ENCODE measurements at regions not wholly inside any gene's neighbourhood (a gene's known extent, or its start where the extent isn't known, plus 50 kb on each side); places are given as distances from the start of the nearest gene placed in this dataset.

- TF ChIP-seq CTCF (IDR thresholded peaks at IDR 0.05) (no peak), ZFX (IDR thresholded peaks at IDR 0.05; ENCODE audit: borderline replicate concordance) (no peak)
Measured at GRCh38 chr18:31250902-31251301, 67.1 kb upstream of the DSG1 start.

Measured in 22Rv1 (cell line).